Caco-2 (cell line): ENCODE measurements at regions not wholly inside any gene's neighbourhood (a gene's known extent, or its start where the extent isn't known, plus 50 kb on each side); places are given as distances from the start of the nearest gene placed in this dataset.

Experiments
- BruUV-seq: library from RNA; stranded (reverse); fragments of 400-500 nt; replicated peaks from 2 replicates; lab custom pipeline; 2021; lab: Mats Ljungman, UMichigan
- CTCF ChIA-PET: fragments of 300-600 bp; sonication (Branson Sonifier 250); formaldehyde crosslinking; loops from one replicate; lab custom pipeline; 2022; ENCODE audit warnings: antibody characterized with exemption; lab: Charles Lee
- POLR2A ChIA-PET: fragments of 300-600 bp; sonication (Branson Sonifier 250); formaldehyde crosslinking; loops from one replicate; lab custom pipeline; 2022; ENCODE audit warnings: antibody characterized with exemption; lab: Charles Lee
- DNase-seq, 2 experiments: peaks; one replicate each; pipeline versions ENCODE4 v3.0.0 to v3.0.0-alpha.2; 2020 to 2022
- H3K27me3 ChIP-seq: replicated peaks from 2 replicates; pipeline ENCODE4 v1.6.0; 2011; ENCODE audit warnings: low read length; ENCODE audit not compliant: control insufficient read depth, insufficient read depth
- H3K36me3 ChIP-seq: 2 replicates; pipeline ENCODE4 v1.5.1; 2011; ENCODE audit warnings: low read length; ENCODE audit not compliant: control insufficient read depth, insufficient read depth
- H3K4me1 ChIP-seq: fragments of 250-450 bp; sonication (Bioruptor Pico); 2 replicates; pipeline ENCODE4 v1.5.1; 2020; ENCODE audit warnings: mild to moderate bottlenecking
- H3K4me3 ChIP-seq: 2 replicates; pipeline ENCODE4 v1.5.1; 2011; ENCODE audit warnings: low read depth, mild to moderate bottlenecking, control low read depth, low read length
- H3K9me3 ChIP-seq: fragments of 250-450 bp; sonication (Bioruptor Pico); 2 replicates; pipeline ENCODE4 v1.5.1; 2020; ENCODE audit warnings: mild to moderate bottlenecking, moderate library complexity
- H3K27ac Mint-ChIP-seq: one replicate; pipeline ENCODE4 v1.8.0; 2022; ENCODE audit warnings: mixed read lengths; ENCODE audit not compliant: unreplicated experiment
- H3K27me3 Mint-ChIP-seq: one replicate; pipeline ENCODE4 v1.8.0; 2022; ENCODE audit warnings: mixed read lengths; ENCODE audit not compliant: insufficient read depth, unreplicated experiment
- H3K36me3 Mint-ChIP-seq: one replicate; pipeline ENCODE4 v1.8.0; 2022; ENCODE audit warnings: mild to moderate bottlenecking, mixed read lengths; ENCODE audit not compliant: insufficient read depth, unreplicated experiment
- H3K4me1 Mint-ChIP-seq: one replicate; pipeline ENCODE4 v1.8.0; 2022; ENCODE audit warnings: low read depth, mixed read lengths; ENCODE audit not compliant: unreplicated experiment
- H3K4me3 Mint-ChIP-seq: one replicate; pipeline ENCODE4 v1.8.0; 2022; ENCODE audit warnings: mild to moderate bottlenecking, moderate library complexity, mixed read lengths; ENCODE audit not compliant: unreplicated experiment
- H3K9me3 Mint-ChIP-seq: one replicate; pipeline ENCODE4 v1.8.0; 2022; ENCODE audit warnings: mixed read lengths; ENCODE audit not compliant: unreplicated experiment
- CTCF ChIP-seq, 2 experiments: fragments of 200-600 bp in 1 of 2; IDR thresholded peaks; 1 replicate in 1 of 2; 2 replicates in 1 of 2; pipeline versions ENCODE4 v1.5.1 to v1.8.0; 2011 to 2022; ENCODE audit warnings: antibody characterized with exemption in 1 of 2, control low read depth in 1 of 2, inconsistent platforms in 1 of 2, low read depth in 1 of 2, low read length in 1 of 2, mild to moderate bottlenecking in 1 of 2, moderate library complexity in 1 of 2; ENCODE audit not compliant: insufficient read depth in 1 of 2, severe bottlenecking in 1 of 2, unreplicated experiment in 1 of 2
- intact Hi-C: fragments of 100-400 bp; cut with micrococcal nuclease; formaldehyde crosslinking; loops from one replicate; pipeline ENCODE4 v1.10.0; 2022; ENCODE audit not compliant: unreplicated experiment

GRCh38 chr11:87456499-87456898, 418.8 kb downstream of the TMEM135 start:
- Histone ChIP-seq H3K4me3 (no peak overlapping the region), H3K9me3 (no peaks in the 10 kb centered on the region; the same call in 1 of the 2 replicates), H3K4me1 (peaks cover 6% of the 10 kb centered on the region), H3K36me3 (no peaks in the 10 kb centered on the region), H3K27me3 (no peaks in the 10 kb centered on the region)
- no peak for DNase-seq
- no peaks in the 10 kb centered on the region for H3K27me3 Mint-ChIP-seq
- H3K4me1 Mint-ChIP-seq: no peaks in the 10 kb centered on the region
- no TSS peak for BruUV-seq
- intact Hi-C loops: no loop called here
- H3K27ac Mint-ChIP-seq: no peak overlapping the region
- H3K36me3 Mint-ChIP-seq: no peaks in the 10 kb centered on the region
- no peak overlapping the region for H3K4me3 Mint-ChIP-seq
- POLR2A ChIA-PET: no interaction called here
- H3K9me3 Mint-ChIP-seq: no peaks in the 10 kb centered on the region
- CTCF ChIA-PET: no interaction called here
- TF ChIP-seq CTCF (IDR thresholded peaks at IDR 0.05; ENCODE audit: insufficient read depth in 1 of 2, low read depth in 1 of 2, low read length in 1 of 2, severe bottlenecking in 1 of 2, unreplicated experiment in 1 of 2): no peak

- no peak for DNase-seq
- Histone ChIP-seq H3K4me3 (no peak overlapping the region), H3K9me3 (no peaks in the 10 kb centered on the region), H3K27me3 (no peaks in the 10 kb centered on the region), H3K4me1 (no peaks in the 10 kb centered on the region), H3K36me3 (no peaks in the 10 kb centered on the region)
- ChIA-PET POLR2A (no interaction called here), CTCF (no interaction called here)
- Mint-ChIP-seq H3K4me1 (no peaks in the 10 kb centered on the region), H3K4me3 (no peak overlapping the region), H3K27me3 (no peaks in the 10 kb centered on the region), H3K27ac (no peak overlapping the region), H3K36me3 (no peaks in the 10 kb centered on the region), H3K9me3 (no peaks in the 10 kb centered on the region)
- no TSS peak for BruUV-seq
- intact Hi-C loops: no loop called here
- TF ChIP-seq CTCF (IDR thresholded peaks at IDR 0.05; ENCODE audit: insufficient read depth in 1 of 2, low read depth in 1 of 2, low read length in 1 of 2, severe bottlenecking in 1 of 2, unreplicated experiment in 1 of 2): no peak
These were observed 417.4 kb downstream of the TMEM135 start for GRCh38 chr11:87455180-87455579.

- ChIA-PET POLR2A (no interaction called here), CTCF (no interaction called here)
- Mint-ChIP-seq H3K4me1 (no peaks in the 10 kb centered on the region), H3K4me3 (no peak overlapping the region), H3K36me3 (no peaks in the 10 kb centered on the region), H3K9me3 (no peaks in the 10 kb centered on the region), H3K27me3 (no peaks in the 10 kb centered on the region), H3K27ac (no peak overlapping the region)
- Histone ChIP-seq H3K4me1 (no peaks in the 10 kb centered on the region), H3K9me3 (no peaks in the 10 kb centered on the region), H3K36me3 (no peaks in the 10 kb centered on the region), H3K4me3 (no peak overlapping the region), H3K27me3 (no peaks in the 10 kb centered on the region)
- no TSS peak for BruUV-seq
- intact Hi-C loops: no loop called here
- DNase-seq: no peak
- TF ChIP-seq CTCF (IDR thresholded peaks at IDR 0.05; ENCODE audit: insufficient read depth in 1 of 2, low read depth in 1 of 2, low read length in 1 of 2, severe bottlenecking in 1 of 2, unreplicated experiment in 1 of 2): no peak
These were observed 416.5 kb downstream of the TMEM135 start for GRCh38 chr11:87454241-87454640.
